ENCODE measurements at regions not wholly inside any gene's neighbourhood (a gene's known extent, or its start where the extent isn't known, plus 50 kb on each side); places are given as distances from the start of the nearest gene placed in this dataset.

DNA sequence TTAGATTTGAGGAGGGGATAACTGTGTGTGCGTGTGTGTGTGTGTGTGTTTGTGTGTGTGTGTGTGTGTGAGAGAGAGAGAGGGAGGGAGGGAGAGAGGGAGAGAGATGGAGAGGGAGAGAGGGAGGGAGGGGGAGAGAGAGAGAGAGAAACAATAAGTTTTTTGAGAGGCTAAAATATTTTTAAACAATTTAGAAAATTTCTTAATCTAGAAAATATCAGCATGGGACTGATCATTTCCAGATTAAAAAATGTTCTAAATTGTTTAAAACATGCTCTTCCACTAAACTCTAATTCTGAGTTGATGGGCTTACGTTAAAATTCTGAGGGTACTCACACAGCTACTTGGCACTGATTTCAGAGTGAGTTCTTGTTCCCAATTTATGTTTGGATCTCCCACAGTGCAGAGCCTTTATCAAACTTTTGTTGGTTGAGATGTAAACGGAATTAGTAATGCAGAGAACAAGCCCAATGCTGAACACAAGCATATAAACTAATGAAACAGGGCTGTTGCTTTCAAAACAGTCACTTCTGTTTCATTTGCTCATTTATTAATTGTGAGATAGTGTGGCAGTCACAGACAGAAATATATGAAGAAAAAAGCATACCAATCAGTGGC is 73.4 kb upstream of the RGS2 start:
- DNase-seq (ENCODE audit: low spot score) = no peak
- TF ChIP-seq, protein P1, sequence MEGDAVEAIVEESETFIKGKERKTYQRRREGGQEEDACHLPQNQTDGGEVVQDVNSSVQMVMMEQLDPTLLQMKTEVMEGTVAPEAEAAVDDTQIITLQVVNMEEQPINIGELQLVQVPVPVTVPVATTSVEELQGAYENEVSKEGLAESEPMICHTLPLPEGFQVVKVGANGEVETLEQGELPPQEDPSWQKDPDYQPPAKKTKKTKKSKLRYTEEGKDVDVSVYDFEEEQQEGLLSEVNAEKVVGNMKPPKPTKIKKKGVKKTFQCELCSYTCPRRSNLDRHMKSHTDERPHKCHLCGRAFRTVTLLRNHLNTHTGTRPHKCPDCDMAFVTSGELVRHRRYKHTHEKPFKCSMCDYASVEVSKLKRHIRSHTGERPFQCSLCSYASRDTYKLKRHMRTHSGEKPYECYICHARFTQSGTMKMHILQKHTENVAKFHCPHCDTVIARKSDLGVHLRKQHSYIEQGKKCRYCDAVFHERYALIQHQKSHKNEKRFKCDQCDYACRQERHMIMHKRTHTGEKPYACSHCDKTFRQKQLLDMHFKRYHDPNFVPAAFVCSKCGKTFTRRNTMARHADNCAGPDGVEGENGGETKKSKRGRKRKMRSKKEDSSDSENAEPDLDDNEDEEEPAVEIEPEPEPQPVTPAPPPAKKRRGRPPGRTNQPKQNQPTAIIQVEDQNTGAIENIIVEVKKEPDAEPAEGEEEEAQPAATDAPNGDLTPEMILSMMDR (IDR thresholded peaks at IDR 0.05; ENCODE audit: borderline replicate concordance, control extremely low read depth, extremely low read depth, insufficient read depth, missing control alignments) = no peak
- in situ Hi-C loops (cut with MboI; ENCODE audit: low sequenced_read_pairs, unreplicated experiment) = no loop called here

DNA sequence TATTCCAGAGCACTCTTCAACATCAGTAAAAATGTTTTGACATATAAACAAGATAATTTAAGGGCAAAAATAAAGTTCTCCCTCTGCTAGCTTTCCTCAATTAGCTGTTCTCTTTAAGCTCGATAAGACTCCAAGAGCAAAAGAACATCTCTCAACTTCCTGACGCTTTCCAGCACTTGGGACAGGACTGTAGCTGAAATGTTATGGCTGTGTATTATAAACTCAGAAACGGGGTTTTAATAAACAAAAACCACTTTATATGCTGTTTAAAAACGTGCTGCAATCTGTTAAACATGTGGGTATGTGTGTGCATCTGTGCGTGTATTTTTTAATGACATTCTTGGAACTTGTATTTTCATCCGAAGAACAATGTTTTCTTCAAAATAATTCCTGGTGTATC is 71.5 kb upstream of the RGS2 start:
- TF ChIP-seq, protein P1 (IDR thresholded peaks at IDR 0.05; ENCODE audit: borderline replicate concordance, control extremely low read depth, extremely low read depth, insufficient read depth, missing control alignments) = no peak
- in situ Hi-C loops (cut with MboI; ENCODE audit: low sequenced_read_pairs, unreplicated experiment) = no loop called here
- no peak for DNase-seq (ENCODE audit: low spot score)

DNA sequence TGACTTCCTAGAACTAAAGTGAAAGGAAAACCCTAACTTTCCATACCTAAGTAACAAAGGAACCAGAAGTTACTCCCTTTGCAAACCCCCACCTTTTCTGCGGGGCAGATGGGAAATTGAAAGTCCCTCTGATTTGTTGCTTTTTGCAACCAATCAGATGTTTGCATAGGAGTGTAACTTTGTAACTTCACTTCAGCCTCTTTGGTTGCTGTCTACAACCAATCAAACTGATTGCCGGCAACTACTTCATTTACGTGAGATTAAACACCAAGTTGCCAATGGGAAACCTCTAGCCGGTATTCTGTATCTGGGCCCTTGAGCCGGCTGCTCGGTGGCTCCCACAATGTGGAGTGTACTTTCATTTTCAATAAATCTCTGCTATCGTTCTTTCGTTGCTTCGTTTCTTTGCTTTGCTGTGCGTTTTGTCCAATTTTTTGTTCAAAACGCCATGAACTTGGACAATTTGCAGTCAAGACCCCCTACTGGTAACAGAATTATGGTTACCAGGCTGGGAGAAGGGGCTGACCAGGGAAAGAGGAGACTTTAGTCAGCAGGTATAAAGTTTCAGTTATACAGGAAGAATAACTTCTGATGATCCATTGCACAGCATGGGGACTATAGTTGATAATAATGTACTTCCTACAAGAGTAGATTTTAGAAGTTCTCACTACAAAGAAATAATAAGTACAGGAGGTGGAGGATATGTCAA is 69.2 kb upstream of the RGS2 start:
- no peak for DNase-seq (ENCODE audit: low spot score)
- TF ChIP-seq, protein P1 (IDR thresholded peaks at IDR 0.05; ENCODE audit: borderline replicate concordance, control extremely low read depth, extremely low read depth, insufficient read depth, missing control alignments) = no peak
- in situ Hi-C loops (cut with MboI; ENCODE audit: low sequenced_read_pairs, unreplicated experiment) = no loop called here

GRCh38 chr1:192740214-192740613 is 68.6 kb upstream of the RGS2 start:
- no peak for DNase-seq (ENCODE audit: low spot score)
- in situ Hi-C loops (cut with MboI; ENCODE audit: low sequenced_read_pairs, unreplicated experiment) = no loop called here
- TF ChIP-seq, protein P1 (IDR thresholded peaks at IDR 0.05; ENCODE audit: borderline replicate concordance, control extremely low read depth, extremely low read depth, insufficient read depth, missing control alignments) = no peak

DNA sequence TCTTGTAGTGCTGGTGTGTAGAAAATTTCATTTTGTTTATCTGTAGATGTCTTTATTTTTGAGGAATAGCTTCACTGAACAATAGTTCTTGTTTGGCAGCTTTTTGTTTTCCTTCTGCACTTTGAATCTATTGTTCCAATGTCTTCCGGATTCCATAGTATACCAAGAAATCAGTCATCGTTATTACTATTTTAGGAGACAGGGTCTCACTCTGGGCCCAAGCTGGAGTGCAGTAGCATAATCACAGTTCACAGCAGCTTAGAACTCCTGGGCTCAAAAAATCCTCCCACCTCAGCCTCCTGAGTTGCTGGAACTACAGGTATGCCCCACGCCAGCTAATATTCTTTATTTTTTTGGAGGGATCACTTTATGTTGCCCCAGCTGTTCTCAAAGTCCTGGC is 67.7 kb upstream of the RGS2 start:
- in situ Hi-C loops (cut with MboI; ENCODE audit: low sequenced_read_pairs, unreplicated experiment) = no loop called here
- TF ChIP-seq, protein P1 (IDR thresholded peaks at IDR 0.05; ENCODE audit: borderline replicate concordance, control extremely low read depth, extremely low read depth, insufficient read depth, missing control alignments) = no peak
- no peak for DNase-seq (ENCODE audit: low spot score)

GRCh38 chr1:192747301-192747700 is 61.5 kb upstream of the RGS2 start:
- DNase-seq (ENCODE audit: low spot score) = no peak
- TF ChIP-seq, protein P1 (IDR thresholded peaks at IDR 0.05; ENCODE audit: borderline replicate concordance, control extremely low read depth, extremely low read depth, insufficient read depth, missing control alignments) = no peak
- in situ Hi-C loops (cut with MboI; ENCODE audit: low sequenced_read_pairs, unreplicated experiment) = no loop called here

Data from GM13976 (cell line).